GM12878 (cell line): ENCODE measurements at regions not wholly inside any gene's neighbourhood (a gene's known extent, or its start where the extent isn't known, plus 50 kb on each side); places are given as distances from the start of the nearest gene placed in this dataset.

Experiments used
- ATAC-seq: fragments of 200-7000 bp; cut with Tn5 transposase; 3 replicates; pipeline ENCODE4 v1.9.1; 2020; ENCODE audit warnings: mild to moderate bottlenecking, moderate library complexity
- BruUV-seq: library from RNA; stranded (reverse); fragments of 400-500 nt; replicated peaks from 2 replicates; lab custom pipeline; 2021; lab: Mats Ljungman, UMichigan
- CTCF ChIA-PET: fragments of 300-600 bp; sonication (Branson Sonifier 250); formaldehyde crosslinking; extraction: SDS; loops from one replicate; lab custom pipeline; 2021; ENCODE audit warnings: inconsistent platforms; lab: Yijun Ruan, JAX
- POLR2A ChIA-PET: fragments of 350-600 bp; formaldehyde crosslinking; extraction: SDS; loops from one replicate; lab custom pipeline; 2021; ENCODE audit warnings: inconsistent platforms; lab: Charles Lee
- RAD21 ChIA-PET: fragments of 300-600 bp; sonication (Branson Sonifier 250); formaldehyde crosslinking; loops from one replicate; lab custom pipeline; 2023; ENCODE audit warnings: antibody characterized with exemption; ENCODE audit not compliant: unreplicated experiment; lab: Charles Lee
- SMC1A ChIA-PET: fragments of 300-600 bp; sonication (Branson Sonifier 250); formaldehyde crosslinking; loops from one replicate; lab custom pipeline; 2023; ENCODE audit not compliant: unreplicated experiment, uncharacterized antibody; lab: Charles Lee
- DNase-seq: peaks from one replicate; pipeline ENCODE4 v3.0.0-alpha.2; 2011; ENCODE audit warnings: low read depth, low spot score
- FAIRE-seq: peaks from 3 replicates; lab custom pipeline; 2011; peaks lifted over from hg19 to GRCh38; lab: Jason Lieb, UNC
- H2AFZ ChIP-seq: 2 replicates; pipeline ENCODE4 v1.6.0; 2011; ENCODE audit warnings: low read depth, low read length, control low read depth; ENCODE audit not compliant: control insufficient read depth
- H3K27ac ChIP-seq: 2 replicates; pipeline ENCODE4 v1.5.1; 2011; ENCODE audit warnings: control low read depth; ENCODE audit not compliant: control insufficient read depth, insufficient read depth
- H3K27me3 ChIP-seq, 2 experiments: replicated peaks in 1 of 2; 2 replicates each; pipeline versions ENCODE4 v1.6.0 to v1.6.1; 2011; ENCODE audit warnings: low read length in 1 of 2; ENCODE audit not compliant: control insufficient read depth in 2 of 2, insufficient read depth in 2 of 2
- H3K36me3 ChIP-seq, 2 experiments: 2 replicates each; pipeline ENCODE4 v1.5.1; 2011; ENCODE audit warnings: low read length in 1 of 2; ENCODE audit not compliant: control insufficient read depth in 2 of 2, insufficient read depth in 2 of 2
- H3K4me1 ChIP-seq: 2 replicates; pipeline ENCODE4 v1.6.1; 2011; ENCODE audit warnings: mild to moderate bottlenecking, low read length, moderate library complexity, mixed read lengths; ENCODE audit not compliant: control insufficient read depth, insufficient read depth
- H3K4me2 ChIP-seq: 2 replicates; pipeline ENCODE4 v1.6.0; 2011; ENCODE audit warnings: control low read depth; ENCODE audit not compliant: control insufficient read depth, insufficient read depth
- H3K4me3 ChIP-seq: fragments of 200-600 bp; sonication (generic); 2 replicates; pipeline ENCODE4 v1.5.1; 2016
- H3K79me2 ChIP-seq: 2 replicates; pipeline ENCODE4 v1.6.0; 2011; ENCODE audit warnings: low read length; ENCODE audit not compliant: control insufficient read depth, insufficient read depth
- H3K9ac ChIP-seq: 2 replicates; pipeline ENCODE4 v1.8.0; 2011; ENCODE audit warnings: low read length, control low read depth, mixed read lengths; ENCODE audit not compliant: control insufficient read depth, insufficient read depth
- H3K9me3 ChIP-seq: replicated peaks from 3 replicates; pipeline ENCODE4 v1.5.1; 2011; ENCODE audit warnings: mild to moderate bottlenecking, low read length; ENCODE audit not compliant: control insufficient read depth, insufficient read depth
- H4K20me1 ChIP-seq: 2 replicates; pipeline ENCODE4 v1.6.0; 2011; ENCODE audit not compliant: control insufficient read depth, insufficient read depth
- CHD1 ChIP-seq: IDR thresholded peaks from 2 replicates; pipeline ENCODE4 v1.6.1; 2012; ENCODE audit warnings: low read depth, low read length, improper control_type of control experiment
- DPF2 ChIP-seq: fragments of 450-650 bp; IDR thresholded peaks from 2 replicates; pipeline ENCODE4 v1.6.1; 2017; ENCODE audit warnings: mild to moderate bottlenecking
- ESRRA ChIP-seq: IDR thresholded peaks from 2 replicates; pipeline ENCODE4 v1.6.1; 2012; ENCODE audit warnings: mild to moderate bottlenecking, low read length, improper control_type of control experiment
- HDGF ChIP-seq: fragments of 450-650 bp; IDR thresholded peaks from 2 replicates; pipeline ENCODE4 v1.6.1; 2016; ENCODE audit warnings: antibody characterized with exemption
- NFYA ChIP-seq: IDR thresholded peaks from 2 replicates; pipeline ENCODE4 v1.6.1; 2011; ENCODE audit warnings: low read depth, mild to moderate bottlenecking, low read length, improper control_type of control experiment, borderline replicate concordance
- PAX8 ChIP-seq: fragments of 450-650 bp; IDR thresholded peaks from 2 replicates; pipeline ENCODE4 v1.6.1; 2017; ENCODE audit warnings: mild to moderate bottlenecking, moderate library complexity
- RAD21 ChIP-seq: IDR thresholded peaks from 2 replicates; pipeline ENCODE4 v1.6.1; 2011; ENCODE audit warnings: mild to moderate bottlenecking, low read depth, low read length, moderate library complexity; ENCODE audit not compliant: insufficient read depth
- RB1 ChIP-seq: fragments of 450-650 bp; formaldehyde crosslinking; IDR thresholded peaks from 2 replicates; pipeline ENCODE4 v1.6.1; 2017; ENCODE audit warnings: mild to moderate bottlenecking, borderline replicate concordance
- SP1 ChIP-seq: IDR thresholded peaks from one replicate; pipeline ENCODE4 v1.6.1; 2011; ENCODE audit warnings: low read depth, low read length
- TAF1 ChIP-seq: IDR thresholded peaks from 2 replicates; pipeline ENCODE4 v1.6.1; 2011; ENCODE audit warnings: mild to moderate bottlenecking, low read depth, low read length, borderline replicate concordance
- WGBS: methylation state at CpG from one replicate; pipeline ENCODE4 v1.1.6; 2016; ENCODE audit warnings: low lambda C conversion rate; ENCODE audit not compliant: insufficient replicate concordance, insufficient coverage; ENCODE audit errors: missing lambda C conversion rate; 5-methylcytosine and 5-hydroxymethylcytosine counted together
- in situ Hi-C: fragments of 300-500 bp; cut with MboI; formaldehyde crosslinking; loops from 9 replicates; pipeline ENCODE4 v1.14.3; 2018; ENCODE audit warnings: mixed read lengths
- intact Hi-C: fragments of 100-400 bp; cut with micrococcal nuclease; formaldehyde crosslinking; loops from one replicate; pipeline ENCODE4 v1.14.2; 2022; ENCODE audit not compliant: unreplicated experiment
- TF ChIP-seq, protein P1 (sequence below): IDR thresholded peaks from 2 replicates; pipeline ENCODE4 v1.6.1; 2011; ENCODE audit warnings: borderline replicate concordance, low read depth, mild to moderate bottlenecking, moderate library complexity, mixed read lengths, low read length; ENCODE audit not compliant: insufficient read depth; ENCODE audit errors: extremely low read length
- TF ChIP-seq, protein P2 (sequence below): fragments of 450-650 bp; IDR thresholded peaks from 2 replicates; pipeline ENCODE4 v1.6.1; 2014; ENCODE audit warnings: mild to moderate bottlenecking
- TF ChIP-seq, protein P3 (sequence below): fragments of 450-650 bp; IDR thresholded peaks from 2 replicates; pipeline ENCODE4 v1.6.1; 2017; ENCODE audit warnings: mild to moderate bottlenecking, low read depth, inconsistent platforms; ENCODE audit not compliant: poor library complexity, severe bottlenecking
- TF ChIP-seq, protein P4 (sequence below): IDR thresholded peaks from 2 replicates; pipeline ENCODE4 v1.6.1; 2012; ENCODE audit warnings: low read depth, low read length, improper control_type of control experiment

DNA sequence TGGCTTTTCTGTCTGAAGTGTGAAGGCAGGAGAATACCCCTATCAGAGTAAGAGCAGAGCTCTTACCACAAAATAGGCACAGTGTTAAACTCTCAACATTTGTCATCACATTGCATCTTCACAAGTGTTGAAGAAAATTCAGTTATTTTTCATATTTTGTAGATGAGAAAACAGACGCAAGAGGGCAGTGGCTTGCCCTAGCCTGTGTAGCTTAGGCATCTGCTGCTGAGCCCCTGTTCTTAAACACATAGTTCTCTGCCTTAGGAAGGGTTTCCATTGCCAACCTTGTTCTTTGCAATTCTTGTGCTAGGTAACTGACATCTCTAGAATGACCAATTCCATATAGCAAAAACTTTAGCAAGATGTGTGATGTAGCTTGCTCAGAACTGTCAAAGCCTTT lies 112.7 kb upstream of the RMDN2 start (continued):
- TF ChIP-seq NFYA (no peak), RB1 (no peak), CHD1 (no peak), DPF2 (no peak), HDGF (no peak), SP1 (no peak)
- TF ChIP-seq, protein P1, sequence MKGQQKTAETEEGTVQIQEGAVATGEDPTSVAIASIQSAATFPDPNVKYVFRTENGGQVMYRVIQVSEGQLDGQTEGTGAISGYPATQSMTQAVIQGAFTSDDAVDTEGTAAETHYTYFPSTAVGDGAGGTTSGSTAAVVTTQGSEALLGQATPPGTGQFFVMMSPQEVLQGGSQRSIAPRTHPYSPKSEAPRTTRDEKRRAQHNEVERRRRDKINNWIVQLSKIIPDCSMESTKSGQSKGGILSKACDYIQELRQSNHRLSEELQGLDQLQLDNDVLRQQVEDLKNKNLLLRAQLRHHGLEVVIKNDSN: no peak

DNA sequence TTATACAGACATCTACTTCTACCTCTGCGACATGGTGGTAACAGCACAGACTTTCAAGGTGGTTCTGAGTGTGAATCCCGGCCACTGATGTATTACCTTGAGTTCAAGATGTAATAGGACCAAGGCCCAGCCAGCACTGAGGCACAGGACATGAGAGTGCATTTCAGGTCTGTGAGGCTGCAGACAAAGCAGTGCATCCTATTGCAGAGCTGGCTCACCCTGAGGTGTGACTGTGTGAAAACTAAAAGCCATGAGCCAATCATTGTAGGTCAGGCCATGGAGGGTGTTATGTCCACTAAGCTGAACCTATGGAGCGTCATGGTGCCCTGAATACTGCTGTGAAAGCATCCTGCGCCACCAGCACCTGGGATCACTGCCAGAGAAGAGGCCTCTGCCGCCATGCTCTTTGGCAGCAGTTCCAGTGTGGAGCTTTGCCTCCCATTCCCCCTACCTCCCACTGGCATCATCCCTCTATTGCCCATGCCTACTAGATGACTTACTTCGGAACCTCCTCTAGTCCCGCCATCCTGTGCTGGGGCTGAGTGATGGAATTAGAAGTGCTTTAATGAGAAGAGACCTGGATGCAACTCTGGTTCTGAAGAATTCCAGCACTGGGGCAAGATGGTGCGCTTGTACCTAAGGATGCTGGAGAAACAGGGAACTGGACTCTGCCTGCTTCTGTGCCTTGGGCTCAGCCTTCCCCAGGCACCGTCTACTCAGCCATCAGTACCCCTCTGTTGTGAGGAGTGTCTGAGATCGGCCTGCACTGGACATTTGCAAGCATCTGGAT lies 112.0 kb upstream of the RMDN2 start:
- CTCF ChIA-PET: interaction anchor here (1.0 to 1.9 kb wide), 4 partner anchors 19 to 398 kb away, joined by 3 to 8 read pairs (median 6); no protein-coding TSS in a partner anchor
- SMC1A ChIA-PET: interaction anchor here (0.6 to 1.3 kb wide), 5 partner anchors 14 to 417 kb away, joined by 3 to 7 read pairs (median 5); no protein-coding TSS in a partner anchor
- no peak overlapping the region for H3K4me2 ChIP-seq
- RAD21 ChIA-PET: interaction anchor here (0.7 to 1.2 kb wide), 3 partner anchors 10 to 64 kb away, joined by 3 to 5 read pairs (median 4); no protein-coding TSS in a partner anchor
- POLR2A ChIA-PET: no interaction called here
- DNase-seq (no peak), ATAC-seq (no peak), FAIRE-seq (no peak)
- no peak overlapping the region for H2AFZ ChIP-seq
- in situ Hi-C loops: no loop called here
- BruUV-seq: no TSS peak
- H3K27ac ChIP-seq: no peak overlapping the region
- H3K9ac ChIP-seq: no peak overlapping the region
- H3K4me3 ChIP-seq: no peak overlapping the region
- intact Hi-C loops: no loop called here
- no peaks in the 10 kb centered on the region for H3K79me2 ChIP-seq
- no peaks in the 10 kb centered on the region for H4K20me1 ChIP-seq
- TF ChIP-seq, protein P2, sequence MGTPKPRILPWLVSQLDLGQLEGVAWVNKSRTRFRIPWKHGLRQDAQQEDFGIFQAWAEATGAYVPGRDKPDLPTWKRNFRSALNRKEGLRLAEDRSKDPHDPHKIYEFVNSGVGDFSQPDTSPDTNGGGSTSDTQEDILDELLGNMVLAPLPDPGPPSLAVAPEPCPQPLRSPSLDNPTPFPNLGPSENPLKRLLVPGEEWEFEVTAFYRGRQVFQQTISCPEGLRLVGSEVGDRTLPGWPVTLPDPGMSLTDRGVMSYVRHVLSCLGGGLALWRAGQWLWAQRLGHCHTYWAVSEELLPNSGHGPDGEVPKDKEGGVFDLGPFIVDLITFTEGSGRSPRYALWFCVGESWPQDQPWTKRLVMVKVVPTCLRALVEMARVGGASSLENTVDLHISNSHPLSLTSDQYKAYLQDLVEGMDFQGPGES: no peak
- TF ChIP-seq, protein P3, sequence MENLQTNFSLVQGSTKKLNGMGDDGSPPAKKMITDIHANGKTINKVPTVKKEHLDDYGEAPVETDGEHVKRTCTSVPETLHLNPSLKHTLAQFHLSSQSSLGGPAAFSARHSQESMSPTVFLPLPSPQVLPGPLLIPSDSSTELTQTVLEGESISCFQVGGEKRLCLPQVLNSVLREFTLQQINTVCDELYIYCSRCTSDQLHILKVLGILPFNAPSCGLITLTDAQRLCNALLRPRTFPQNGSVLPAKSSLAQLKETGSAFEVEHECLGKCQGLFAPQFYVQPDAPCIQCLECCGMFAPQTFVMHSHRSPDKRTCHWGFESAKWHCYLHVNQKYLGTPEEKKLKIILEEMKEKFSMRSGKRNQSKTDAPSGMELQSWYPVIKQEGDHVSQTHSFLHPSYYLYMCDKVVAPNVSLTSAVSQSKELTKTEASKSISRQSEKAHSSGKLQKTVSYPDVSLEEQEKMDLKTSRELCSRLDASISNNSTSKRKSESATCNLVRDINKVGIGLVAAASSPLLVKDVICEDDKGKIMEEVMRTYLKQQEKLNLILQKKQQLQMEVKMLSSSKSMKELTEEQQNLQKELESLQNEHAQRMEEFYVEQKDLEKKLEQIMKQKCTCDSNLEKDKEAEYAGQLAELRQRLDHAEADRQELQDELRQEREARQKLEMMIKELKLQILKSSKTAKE: no peak
- no peak for TF ChIP-seq PAX8
- TF ChIP-seq, protein P4, sequence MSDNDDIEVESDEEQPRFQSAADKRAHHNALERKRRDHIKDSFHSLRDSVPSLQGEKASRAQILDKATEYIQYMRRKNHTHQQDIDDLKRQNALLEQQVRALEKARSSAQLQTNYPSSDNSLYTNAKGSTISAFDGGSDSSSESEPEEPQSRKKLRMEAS: no peak
- no peak for TF ChIP-seq ESRRA
- TF ChIP-seq TAF1: no peak
- TF ChIP-seq RAD21: no peak
- TF ChIP-seq HDGF: no peak
- no peaks in the 10 kb centered on the region for H3K27me3 ChIP-seq
- WGBS: 54% methylated on average over 10 of the region's 10 CpGs
- H3K9me3 ChIP-seq: no peaks in the 10 kb centered on the region; the same call in 1 of the 3 replicates
- H3K36me3 ChIP-seq: no peaks in the 10 kb centered on the region
- H3K4me1 ChIP-seq: no peaks in the 10 kb centered on the region
